ENCODE measurements at regions not wholly inside any gene's neighbourhood (a gene's known extent, or its start where the extent isn't known, plus 50 kb on each side); places are given as distances from the start of the nearest gene placed in this dataset.
"Not testable (repeated sequence)": the region's sequence is repeated elsewhere in the genome, so short reads cannot be mapped to it uniquely, and the experiment has no call there.

GRCh38 chr10:90018819-90019218, 317.4 kb downstream of the KIF20B start:
- no peak for DNase-seq (ENCODE audit: extremely low read depth in 1 of 2, low read depth in 1 of 2)

DNA sequence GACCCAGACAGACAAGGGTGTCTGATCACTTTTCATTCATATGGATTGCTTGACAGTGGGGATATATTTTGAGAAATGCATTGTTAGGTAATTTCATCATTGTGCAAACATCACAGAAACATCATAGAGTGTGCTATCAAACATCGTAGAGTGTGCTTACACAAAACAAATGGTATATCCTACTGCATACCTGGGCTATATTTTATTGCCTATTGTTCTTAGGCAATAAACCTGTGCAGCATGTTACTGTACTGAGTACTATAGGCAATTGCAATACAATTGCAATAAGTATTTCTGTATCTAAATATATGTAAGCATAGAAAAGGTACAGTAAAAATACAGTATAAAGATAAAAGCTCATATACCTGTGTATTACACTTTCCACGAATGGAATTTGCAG, 319.1 kb downstream of the KIF20B start:
- DNase-seq (ENCODE audit: extremely low read depth in 1 of 2, low read depth in 1 of 2), result no peak

- DNase-seq (ENCODE audit: extremely low read depth in 1 of 2, low read depth in 1 of 2), result no peak
Observed at GRCh38 chr10:90023950-90024349, 322.6 kb downstream of the KIF20B start.

DNA sequence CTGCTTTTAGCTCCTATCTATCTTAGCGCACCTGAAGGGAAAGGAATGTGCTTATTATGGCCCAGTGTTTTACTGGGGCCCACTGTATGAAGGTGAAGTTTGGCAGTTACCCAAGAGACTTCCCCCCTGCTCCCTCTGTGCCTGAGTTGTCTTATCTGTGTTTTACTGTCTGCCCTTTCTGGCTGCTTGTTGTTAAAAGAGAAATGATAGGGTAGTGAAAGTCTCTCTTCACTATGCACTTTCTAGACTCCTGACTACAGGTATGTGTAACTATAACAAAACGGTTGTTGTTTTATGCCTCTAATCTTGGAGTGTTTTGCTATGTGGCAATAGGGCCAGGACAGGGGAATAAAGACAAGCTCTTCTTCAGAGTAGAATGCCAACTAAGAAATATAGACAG, 326.9 kb downstream of the KIF20B start:
- DNase-seq (ENCODE audit: extremely low read depth in 1 of 2, low read depth in 1 of 2), result no peak

GRCh38 chr10:90031776-90032175, 330.4 kb downstream of the KIF20B start:
- no peak for DNase-seq (ENCODE audit: extremely low read depth in 1 of 2, low read depth in 1 of 2)

- DNase-seq (ENCODE audit: extremely low read depth in 1 of 2, low read depth in 1 of 2), result no peak
Observed at GRCh38 chr10:90032519-90032918, 331.1 kb downstream of the KIF20B start.

- not testable (repeated sequence) for DNase-seq (ENCODE audit: extremely low read depth in 1 of 2, low read depth in 1 of 2)
Observed at GRCh38 chr10:90034862-90035261, 333.5 kb downstream of the KIF20B start.

DNA sequence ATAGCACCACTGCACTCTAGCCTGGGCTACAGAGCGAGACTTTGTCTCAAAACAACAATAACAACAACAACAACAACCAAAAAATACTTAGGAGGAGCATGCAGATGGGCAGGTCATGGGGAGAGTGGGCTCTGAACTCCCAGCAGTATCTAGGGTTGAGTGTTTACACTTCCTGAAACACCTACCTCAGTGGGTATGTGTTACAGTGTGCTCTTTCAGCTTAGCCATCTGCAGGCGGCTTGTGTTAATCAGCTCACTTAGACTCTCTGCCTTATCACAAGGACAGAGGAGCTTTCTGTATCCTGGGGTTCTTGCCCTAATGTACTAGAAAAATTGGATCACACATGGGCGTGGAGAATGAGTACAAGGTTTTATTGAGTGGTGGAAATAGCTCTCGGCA, 340.2 kb downstream of the KIF20B start:
- DNase-seq (ENCODE audit: extremely low read depth in 1 of 2, low read depth in 1 of 2), result no peak

- no peak for DNase-seq (ENCODE audit: extremely low read depth in 1 of 2, low read depth in 1 of 2)
Observed at GRCh38 chr10:90042075-90042474, 340.7 kb downstream of the KIF20B start.

DNA sequence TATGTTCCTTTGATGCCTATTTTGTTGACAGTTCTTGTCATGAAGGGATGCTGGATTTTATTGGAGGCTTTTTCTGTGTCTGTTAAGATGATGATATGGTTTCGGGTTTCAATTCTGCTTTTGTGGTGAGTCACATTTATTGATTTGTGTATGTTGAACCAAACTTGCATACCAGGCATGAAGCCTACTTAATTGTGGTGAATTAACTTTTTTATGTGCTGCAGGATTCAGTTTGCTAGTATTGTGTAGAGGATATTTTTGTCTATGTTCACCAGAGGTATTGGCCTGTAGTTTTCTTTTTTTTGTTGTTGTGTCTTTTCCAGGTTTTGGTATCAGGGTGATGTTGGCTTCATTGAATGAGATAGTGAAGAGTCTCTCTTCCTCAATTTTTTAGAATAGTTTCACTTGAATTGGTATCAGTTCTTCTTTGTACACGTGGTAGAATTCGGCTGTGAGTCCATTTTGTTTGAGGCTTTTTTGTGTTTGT, 345.9 kb downstream of the KIF20B start:
- no peak for DNase-seq (ENCODE audit: extremely low read depth in 1 of 2, low read depth in 1 of 2)

DNA sequence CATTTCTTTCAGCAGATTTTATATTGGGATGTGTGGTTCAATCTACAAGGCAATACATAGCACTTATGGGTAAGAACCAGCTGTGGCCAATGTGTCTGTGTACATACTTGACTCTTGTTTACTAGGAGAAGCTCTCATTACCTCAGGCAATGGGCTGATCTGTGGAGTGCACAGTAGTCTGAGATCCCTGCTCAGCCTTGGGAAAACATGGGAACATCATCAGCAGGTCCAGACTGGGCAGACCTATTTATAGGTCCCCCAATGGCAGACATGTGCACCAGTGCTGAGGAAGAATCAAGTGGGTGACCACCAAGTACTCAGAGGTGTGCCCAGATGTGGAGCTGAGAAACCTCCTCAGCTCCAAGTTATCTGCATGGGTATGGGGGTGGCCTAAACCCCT, 349.7 kb downstream of the KIF20B start:
- no peak for DNase-seq (ENCODE audit: extremely low read depth in 1 of 2, low read depth in 1 of 2)

GRCh38 chr10:90051474-90051873, 350.1 kb downstream of the KIF20B start:
- DNase-seq (ENCODE audit: extremely low read depth in 1 of 2, low read depth in 1 of 2), result no peak

- no peak for DNase-seq (ENCODE audit: extremely low read depth in 1 of 2, low read depth in 1 of 2)
Observed at GRCh38 chr10:90062786-90063185, 361.4 kb downstream of the KIF20B start.

- DNase-seq (ENCODE audit: extremely low read depth in 1 of 2, low read depth in 1 of 2), result no peak
Observed at GRCh38 chr10:90064295-90064694, 362.9 kb downstream of the KIF20B start.

DNA sequence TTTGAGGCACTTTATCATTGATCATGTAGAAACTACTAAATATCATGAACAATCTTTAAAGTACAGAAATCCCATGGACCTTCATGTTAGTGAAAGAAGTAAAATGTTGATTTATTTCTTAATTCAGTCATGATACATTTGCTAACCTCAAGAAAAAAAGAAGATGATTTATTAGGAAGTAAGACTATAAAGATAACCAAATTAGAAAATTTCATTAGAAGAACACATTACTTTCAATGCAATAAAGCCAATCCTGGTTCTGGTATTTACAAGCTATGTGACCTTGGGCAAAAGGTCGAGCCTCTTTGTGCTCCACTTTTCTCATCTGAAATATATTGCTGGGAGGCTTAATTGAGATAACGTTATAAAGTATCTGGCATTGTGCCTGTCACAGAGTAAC, 365.0 kb downstream of the KIF20B start:
- no peak for DNase-seq (ENCODE audit: extremely low read depth in 1 of 2, low read depth in 1 of 2)

DNA sequence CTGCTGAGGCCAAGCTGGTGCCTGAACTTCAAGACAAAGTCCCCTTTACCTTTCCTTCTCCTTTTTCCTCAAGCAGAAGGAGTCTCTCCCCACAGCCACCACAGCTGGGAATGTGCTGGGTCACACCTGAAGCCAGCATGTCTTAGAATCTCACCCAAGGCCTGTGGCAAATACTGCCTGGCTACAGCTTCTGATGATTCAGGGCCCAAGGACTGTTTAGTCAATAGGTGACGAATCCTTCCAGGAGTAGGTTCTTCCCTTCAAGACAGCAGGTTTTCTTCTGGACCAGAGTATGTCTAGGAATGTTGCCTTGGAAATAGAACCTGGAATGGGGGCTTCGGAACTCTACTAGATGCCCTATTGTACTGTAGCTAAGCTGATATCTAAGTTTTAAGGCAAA, 374.6 kb downstream of the KIF20B start:
- no peak for DNase-seq (ENCODE audit: extremely low read depth in 1 of 2, low read depth in 1 of 2)

GRCh38 chr10:90079819-90080218, 378.4 kb downstream of the KIF20B start:
- DNase-seq (ENCODE audit: extremely low read depth in 1 of 2, low read depth in 1 of 2), result no peak

GRCh38 chr10:90086606-90087190, 385.3 kb downstream of the KIF20B start:
- DNase-seq (ENCODE audit: extremely low read depth in 1 of 2, low read depth in 1 of 2), result not testable (repeated sequence)

DNA sequence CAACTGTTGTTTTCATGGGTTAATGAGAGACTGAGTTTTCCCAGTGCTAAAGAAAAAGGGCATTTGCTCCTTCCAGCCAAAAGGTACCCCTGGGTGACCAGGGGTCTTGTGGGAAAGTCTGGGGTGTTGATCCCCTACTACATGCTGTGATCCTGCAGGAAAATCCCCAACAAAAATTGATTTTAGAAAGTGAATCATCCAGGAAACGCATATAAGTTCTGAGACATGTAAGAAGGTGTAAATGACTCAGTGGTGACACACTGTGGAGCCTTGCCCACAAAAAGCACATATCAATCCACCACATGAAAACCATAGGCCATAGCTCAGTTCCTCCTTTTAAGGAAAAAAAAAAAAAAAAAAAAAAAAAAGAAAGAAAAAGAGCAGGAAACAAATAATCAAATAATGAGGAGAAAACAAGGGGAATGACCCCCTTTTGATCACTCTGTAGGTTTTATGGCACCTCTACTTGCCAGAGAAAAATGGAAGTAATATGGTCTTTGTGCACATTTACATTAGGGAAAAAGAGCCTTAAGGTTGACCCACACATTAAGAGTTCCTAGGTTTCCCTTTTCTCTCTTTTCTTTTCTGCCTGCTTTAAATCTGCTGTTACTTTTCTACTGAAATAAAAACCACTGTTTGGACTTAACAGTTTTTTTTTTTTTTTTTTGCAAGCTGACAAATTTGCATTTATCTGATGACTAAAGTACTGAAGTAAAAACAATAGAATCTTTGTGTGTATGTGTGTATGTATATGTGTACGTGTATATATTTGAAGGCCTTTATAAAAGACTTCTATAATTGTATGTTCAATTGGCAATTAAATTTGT, 386.0 kb downstream of the KIF20B start:
- peak in 1 of 2 donors; percentile 13 for DNase-seq (ENCODE audit: extremely low read depth in 1 of 2, low read depth in 1 of 2)

DNA sequence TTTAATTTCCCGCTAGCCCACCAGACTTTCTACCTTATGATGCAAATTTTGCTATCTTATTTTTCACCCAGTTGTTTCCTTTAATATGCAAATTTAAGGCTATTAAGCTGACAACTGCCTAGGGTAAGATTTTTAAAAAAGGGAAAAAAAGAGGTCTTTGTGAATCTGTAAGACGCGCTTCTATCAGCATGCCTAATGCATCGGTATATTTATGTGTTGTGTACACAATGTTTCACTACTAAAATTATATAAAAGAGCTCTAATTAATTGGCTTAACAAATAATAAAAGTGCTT, 386.6 kb downstream of the KIF20B start:
- DNase-seq (ENCODE audit: extremely low read depth in 1 of 2, low read depth in 1 of 2), result no peak

GRCh38 chr10:90089719-90090118, 388.3 kb downstream of the KIF20B start:
- DNase-seq (ENCODE audit: extremely low read depth in 1 of 2, low read depth in 1 of 2), result no peak

DNA sequence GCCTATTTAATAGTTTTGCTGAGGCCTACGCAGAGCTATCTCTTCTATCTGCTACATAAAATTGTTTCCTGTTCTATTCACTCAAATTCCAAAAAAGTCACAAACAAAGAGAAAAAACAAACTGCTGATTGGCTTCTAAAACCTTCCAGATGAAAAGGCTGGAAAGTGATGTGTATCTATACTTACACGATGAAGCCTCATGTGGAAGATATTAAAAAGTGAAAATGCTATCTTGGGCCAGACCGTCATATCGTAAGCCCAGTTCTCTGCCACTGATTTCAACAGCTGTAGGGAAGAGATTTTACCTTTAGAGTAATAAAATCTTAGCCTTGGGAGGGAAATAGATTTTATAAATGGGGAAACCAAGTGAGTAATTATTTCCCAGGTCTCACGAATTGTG, 394.8 kb downstream of the KIF20B start:
- DNase-seq (ENCODE audit: extremely low read depth in 1 of 2, low read depth in 1 of 2), result no peak

DNA sequence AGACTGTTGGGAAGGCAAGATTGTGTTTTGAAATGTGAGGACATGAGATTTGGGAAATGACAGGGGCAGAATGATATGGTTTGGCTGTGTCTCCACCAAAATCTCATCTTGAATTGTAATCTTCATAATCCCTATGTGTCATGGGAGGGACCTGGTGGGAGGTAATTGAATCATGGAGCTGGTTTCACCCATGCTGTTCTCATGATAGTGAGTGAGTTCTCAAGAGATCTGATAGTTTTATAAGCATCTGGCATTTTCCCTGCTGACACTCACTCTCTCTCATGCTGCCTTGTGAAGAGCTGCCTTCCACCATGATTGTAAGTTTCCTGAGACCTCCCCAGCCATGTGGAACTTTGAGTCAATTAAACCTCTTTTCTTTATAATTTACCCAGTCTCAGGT, 406.2 kb downstream of the KIF20B start:
- DNase-seq (ENCODE audit: extremely low read depth in 1 of 2, low read depth in 1 of 2), result not testable (repeated sequence)
